Activated naive CD4-positive, alpha-beta T cell treated with anti-CD3 and anti-CD28 coated beads for 36 hours (primary cell): ENCODE measurements at regions not wholly inside any gene's neighbourhood (a gene's known extent, or its start where the extent isn't known, plus 50 kb on each side); places are given as distances from the start of the nearest gene placed in this dataset.
"Not testable (repeated sequence)": the region's sequence is repeated elsewhere in the genome, so short reads cannot be mapped to it uniquely, and the experiment has no call there.

ENCODE experiments used
- CTCF ChIA-PET: fragments of 350-600 bp; sonication (Branson Sonifier 250); formaldehyde crosslinking; loops from one replicate; lab custom pipeline; 2021; ENCODE audit warnings: antibody characterized with exemption; lab: Charles Lee
- DNase-seq: peaks from one replicate; pipeline ENCODE4 v3.0.0-alpha.2; 2020
- H3K27ac Mint-ChIP-seq: one replicate; pipeline ENCODE4 v1.8.0; 2021; ENCODE audit warnings: mild to moderate bottlenecking, mixed read lengths
- H3K27me3 Mint-ChIP-seq: one replicate; pipeline ENCODE4 v1.8.0; 2021; ENCODE audit warnings: low read depth, mixed read lengths
- H3K36me3 Mint-ChIP-seq: one replicate; pipeline ENCODE4 v1.8.0; 2021; ENCODE audit warnings: low read depth, mixed read lengths
- H3K4me1 Mint-ChIP-seq: one replicate; pipeline ENCODE4 v1.8.0; 2021; ENCODE audit warnings: low read depth, mixed read lengths
- H3K4me3 Mint-ChIP-seq: one replicate; pipeline ENCODE4 v1.8.0; 2021; ENCODE audit warnings: mild to moderate bottlenecking, moderate library complexity, mixed read lengths
- H3K9me3 Mint-ChIP-seq: one replicate; pipeline ENCODE4 v1.8.0; 2021; ENCODE audit warnings: mixed read lengths
- intact Hi-C: fragments of 100-400 bp; cut with micrococcal nuclease; formaldehyde crosslinking; loops from one replicate; pipeline ENCODE4 v1.15.1; 2023

GRCh38 chr6:140478631-140479030 lies 1104.2 kb upstream of the CITED2 start:
- CTCF ChIA-PET = no interaction called here
- no peak overlapping the region for H3K27ac Mint-ChIP-seq
- no peaks in the 10 kb centered on the region for H3K9me3 Mint-ChIP-seq
- intact Hi-C loops = no loop called here
- peaks cover 2% of the 10 kb centered on the region for H3K27me3 Mint-ChIP-seq
- H3K4me3 Mint-ChIP-seq = no peak overlapping the region
- H3K36me3 Mint-ChIP-seq = no peaks in the 10 kb centered on the region
- DNase-seq = no peak
- H3K4me1 Mint-ChIP-seq = no peaks in the 10 kb centered on the region

GRCh38 chr6:140475086-140475485 lies 1100.6 kb upstream of the CITED2 start:
- Mint-ChIP-seq H3K36me3 (no peaks in the 10 kb centered on the region), H3K4me3 (no peak overlapping the region), H3K27me3 (peaks cover 2% of the 10 kb centered on the region), H3K27ac (no peak overlapping the region), H3K4me1 (no peaks in the 10 kb centered on the region), H3K9me3 (no peaks in the 10 kb centered on the region)
- DNase-seq = no peak
- intact Hi-C loops = no loop called here
- CTCF ChIA-PET = no interaction called here

GRCh38 chr6:140464720-140465119 lies 1090.3 kb upstream of the CITED2 start:
- Mint-ChIP-seq H3K36me3 (no peaks in the 10 kb centered on the region), H3K27ac (no peak overlapping the region), H3K4me1 (no peaks in the 10 kb centered on the region), H3K27me3 (peaks cover 19% of the 10 kb centered on the region), H3K4me3 (no peak overlapping the region), H3K9me3 (peaks cover 4% of the 10 kb centered on the region)
- DNase-seq = no peak
- intact Hi-C loops = no loop called here
- CTCF ChIA-PET = interaction anchor here (0.8 kb wide), 1 partner anchor 130 kb away, joined by 4 read pairs; no protein-coding TSS in a partner anchor

- Mint-ChIP-seq H3K4me3 (no peak overlapping the region), H3K4me1 (no peaks in the 10 kb centered on the region), H3K9me3 (peaks cover 4% of the 10 kb centered on the region), H3K27me3 (peaks cover 14% of the 10 kb centered on the region), H3K27ac (no peak overlapping the region), H3K36me3 (no peaks in the 10 kb centered on the region)
- intact Hi-C loops = no loop called here
- no peak for DNase-seq
- CTCF ChIA-PET = no interaction called here
These were observed 1088.9 kb upstream of the CITED2 start for GRCh38 chr6:140463312-140463710.

- DNase-seq = no peak
- H3K4me3 Mint-ChIP-seq = no peak overlapping the region
- H3K4me1 Mint-ChIP-seq = no peaks in the 10 kb centered on the region
- no peak overlapping the region for H3K27ac Mint-ChIP-seq
- H3K27me3 Mint-ChIP-seq = peaks cover 15% of the 10 kb centered on the region
- no peaks in the 10 kb centered on the region for H3K36me3 Mint-ChIP-seq
- intact Hi-C loops = no loop called here
- CTCF ChIA-PET = no interaction called here
- peaks cover 4% of the 10 kb centered on the region for H3K9me3 Mint-ChIP-seq
These were observed 1088.2 kb upstream of the CITED2 start for GRCh38 chr6:140462453-140463311.

GRCh38 chr6:140462076-140462452 lies 1087.6 kb upstream of the CITED2 start:
- intact Hi-C loops = no loop called here
- H3K4me1 Mint-ChIP-seq = no peaks in the 10 kb centered on the region
- H3K27me3 Mint-ChIP-seq = peaks cover 15% of the 10 kb centered on the region
- no peak overlapping the region for H3K27ac Mint-ChIP-seq
- CTCF ChIA-PET = no interaction called here
- H3K36me3 Mint-ChIP-seq = no peaks in the 10 kb centered on the region
- H3K4me3 Mint-ChIP-seq = no peak overlapping the region
- no peak for DNase-seq
- H3K9me3 Mint-ChIP-seq = peaks cover 4% of the 10 kb centered on the region

GRCh38 chr6:140460267-140460666 lies 1085.8 kb upstream of the CITED2 start:
- Mint-ChIP-seq H3K9me3 (no peaks in the 10 kb centered on the region), H3K36me3 (no peaks in the 10 kb centered on the region), H3K27ac (no peak overlapping the region), H3K4me3 (no peak overlapping the region), H3K27me3 (peaks cover 21% of the 10 kb centered on the region), H3K4me1 (no peaks in the 10 kb centered on the region)
- intact Hi-C loops = no loop called here
- CTCF ChIA-PET = no interaction called here
- no peak for DNase-seq

GRCh38 chr6:140459209-140459608 lies 1084.8 kb upstream of the CITED2 start:
- Mint-ChIP-seq H3K4me1 (no peaks in the 10 kb centered on the region), H3K27ac (no peak overlapping the region), H3K4me3 (no peak overlapping the region), H3K9me3 (no peaks in the 10 kb centered on the region), H3K36me3 (no peaks in the 10 kb centered on the region), H3K27me3 (peaks cover 21% of the 10 kb centered on the region)
- intact Hi-C loops = no loop called here
- CTCF ChIA-PET = no interaction called here
- no peak for DNase-seq

GRCh38 chr6:140446241-140446640 lies 1071.8 kb upstream of the CITED2 start:
- H3K27ac Mint-ChIP-seq = no peak overlapping the region

GRCh38 chr6:140445474-140446004 lies 1071.1 kb upstream of the CITED2 start:
- H3K27ac Mint-ChIP-seq = no peak overlapping the region
- no peaks in the 10 kb centered on the region for H3K9me3 Mint-ChIP-seq
- no peaks in the 10 kb centered on the region for H3K36me3 Mint-ChIP-seq
- H3K4me1 Mint-ChIP-seq = no peaks in the 10 kb centered on the region
- H3K27me3 Mint-ChIP-seq = no peaks in the 10 kb centered on the region
- intact Hi-C loops = no loop called here
- no peak overlapping the region for H3K4me3 Mint-ChIP-seq
- CTCF ChIA-PET = no interaction called here
- no peak for DNase-seq

More at GRCh38 chr6:140446241-140446640, 1071.8 kb upstream of the CITED2 start:
- CTCF ChIA-PET = no interaction called here
- H3K27me3 Mint-ChIP-seq = no peaks in the 10 kb centered on the region
- H3K4me3 Mint-ChIP-seq = no peak overlapping the region
- no peak for DNase-seq
- intact Hi-C loops = no loop called here
- H3K36me3 Mint-ChIP-seq = no peaks in the 10 kb centered on the region
- no peaks in the 10 kb centered on the region for H3K9me3 Mint-ChIP-seq
- H3K4me1 Mint-ChIP-seq = no peaks in the 10 kb centered on the region

GRCh38 chr6:140443112-140443511 lies 1068.7 kb upstream of the CITED2 start:
- H3K4me3 Mint-ChIP-seq, DNase-seq, H3K4me1 Mint-ChIP-seq, H3K36me3 Mint-ChIP-seq, H3K27me3 Mint-ChIP-seq, H3K27ac Mint-ChIP-seq, H3K9me3 Mint-ChIP-seq: not testable (repeated sequence)
- intact Hi-C loops = loop anchor here (5.0 kb wide), 1 partner anchor 561 kb away; no protein-coding TSS in a partner anchor
- CTCF ChIA-PET = interaction anchor here (0.7 kb wide), 1 partner anchor 1048 kb away, joined by 3 read pairs; no protein-coding TSS in a partner anchor

- CTCF ChIA-PET = interaction anchor here (0.6 kb wide), 1 partner anchor 10 kb away, joined by 3 read pairs; no protein-coding TSS in a partner anchor
- peak; percentile 27 for DNase-seq
These were observed 1066.8 kb upstream of the CITED2 start for GRCh38 chr6:140441256-140441655.

More at GRCh38 chr6:140441256-140441655, 1066.8 kb upstream of the CITED2 start:
- intact Hi-C loops = loop anchor here (2.0 to 5.0 kb wide), 2 partner anchors 559 to 1070 kb away; no protein-coding TSS in a partner anchor
- Mint-ChIP-seq H3K4me3 (no peak overlapping the region), H3K36me3 (no peaks in the 10 kb centered on the region), H3K4me1 (no peaks in the 10 kb centered on the region), H3K27ac (no peak overlapping the region), H3K27me3 (peaks cover 4% of the 10 kb centered on the region), H3K9me3 (no peaks in the 10 kb centered on the region)
